ENCODE measurements at regions not wholly inside any gene's neighbourhood (a gene's known extent, or its start where the extent isn't known, plus 50 kb on each side); places are given as distances from the start of the nearest gene placed in this dataset.

DNA sequence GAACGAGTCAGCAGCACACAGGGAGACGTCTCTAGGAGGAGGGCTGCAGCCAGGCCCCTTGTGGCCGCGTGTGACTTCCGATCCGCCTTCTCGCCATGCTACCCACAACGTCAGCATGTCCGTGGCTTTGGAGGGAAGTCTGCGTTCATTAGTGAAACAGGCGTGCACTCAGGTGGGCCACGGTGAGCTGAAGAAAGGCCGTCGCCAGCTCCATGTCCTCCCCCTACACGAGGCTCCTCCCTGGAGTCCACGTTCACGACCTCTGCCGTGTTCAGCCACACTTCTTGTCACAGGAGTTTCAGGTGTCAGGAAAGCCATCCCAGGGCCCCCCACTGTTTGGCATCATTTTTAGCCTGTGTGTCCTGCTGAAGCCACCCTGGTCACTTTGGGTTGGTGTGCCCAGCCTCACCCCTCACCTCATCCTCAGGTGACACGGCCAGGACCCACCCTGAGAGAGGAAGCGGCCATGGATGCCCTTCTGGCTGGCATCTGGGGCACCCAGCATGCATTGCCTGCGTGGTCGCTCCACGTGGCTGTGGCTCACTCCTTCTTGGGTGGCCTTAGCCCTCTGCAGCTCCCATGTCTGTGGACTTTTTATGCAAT is 310.6 kb upstream of the SHH start:
- Histone ChIP-seq H3K36me3 (ENCODE audit: insufficient read depth, insufficient read length, low read length) (no peaks in the 10 kb centered on the region), H3K27me3 (ENCODE audit: insufficient read depth, insufficient read length) (no peaks in the 10 kb centered on the region), H3K9me3 (ENCODE audit: insufficient read depth, low read length) (no peaks in the 10 kb centered on the region), H3K4me3 (ENCODE audit: insufficient read length, low read depth) (no peak overlapping the region), H3K4me1 (ENCODE audit: insufficient read depth, insufficient read length) (no peaks in the 10 kb centered on the region), H3K9ac (ENCODE audit: insufficient read length, low read depth) (no peak overlapping the region)
- no peak for DNase-seq (ENCODE audit: low read depth, low spot score)
- no peak for TF ChIP-seq YY1 (IDR thresholded peaks at IDR 0.05; ENCODE audit: insufficient read depth, insufficient read length)
- no peak for TF ChIP-seq SUZ12 (IDR thresholded peaks at IDR 0.05; ENCODE audit: extremely low read depth, insufficient read depth, insufficient read length)
- TF ChIP-seq ZNF274 (IDR thresholded peaks at IDR 0.05; ENCODE audit: low read depth, low read length), result no peak

DNA sequence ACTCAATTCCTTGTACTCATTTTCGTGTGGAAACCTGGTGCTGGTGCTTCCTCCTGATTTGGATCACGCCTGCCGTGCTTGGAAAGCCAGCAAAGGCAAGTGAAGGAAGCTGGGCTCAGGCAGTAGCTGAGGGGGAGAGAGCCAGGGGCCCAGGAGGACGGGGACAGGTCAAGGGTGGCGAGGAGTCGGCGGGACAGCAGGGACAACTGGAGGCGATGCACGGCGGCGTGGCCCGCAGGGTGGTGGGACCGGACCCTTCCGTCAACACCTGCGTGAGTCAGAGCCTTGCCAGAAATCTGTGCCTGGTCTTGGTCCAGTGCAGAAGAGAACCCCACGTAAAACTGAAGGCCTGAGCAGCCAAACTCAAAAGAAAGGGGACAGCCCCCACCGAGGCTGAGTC is 309.7 kb upstream of the SHH start:
- Histone ChIP-seq H3K4me1 (ENCODE audit: insufficient read depth, insufficient read length) (no peaks in the 10 kb centered on the region), H3K4me3 (ENCODE audit: insufficient read length, low read depth) (no peak overlapping the region), H3K27me3 (ENCODE audit: insufficient read depth, insufficient read length) (no peaks in the 10 kb centered on the region), H3K9me3 (ENCODE audit: insufficient read depth, low read length) (no peaks in the 10 kb centered on the region), H3K9ac (ENCODE audit: insufficient read length, low read depth) (no peak overlapping the region), H3K36me3 (ENCODE audit: insufficient read depth, insufficient read length, low read length) (no peaks in the 10 kb centered on the region)
- TF ChIP-seq YY1 (IDR thresholded peaks at IDR 0.05; ENCODE audit: insufficient read depth, insufficient read length) (no peak), ZNF274 (IDR thresholded peaks at IDR 0.05; ENCODE audit: low read depth, low read length) (no peak), SUZ12 (IDR thresholded peaks at IDR 0.05; ENCODE audit: extremely low read depth, insufficient read depth, insufficient read length) (no peak)
- DNase-seq (ENCODE audit: low read depth, low spot score), result no peak

DNA sequence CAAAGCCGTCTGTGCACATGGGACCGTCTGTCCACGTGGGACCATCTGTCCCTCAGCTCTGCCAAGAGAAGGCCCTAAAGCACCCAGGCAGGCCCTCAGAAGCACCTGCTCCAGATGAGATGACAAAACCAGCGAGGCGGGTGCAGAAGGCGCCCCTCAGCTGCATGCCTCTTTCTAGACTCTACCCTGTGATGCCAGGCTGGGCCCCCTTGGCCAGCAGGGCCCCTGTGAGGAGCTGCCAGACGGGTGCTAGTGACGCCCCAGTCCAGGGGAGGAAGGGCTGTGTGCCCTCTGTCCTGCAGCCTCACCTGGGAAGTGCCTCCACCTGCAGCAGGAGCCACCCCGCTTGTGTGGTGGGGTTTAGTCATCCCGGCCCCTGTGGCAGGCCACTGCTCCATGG is 309.2 kb upstream of the SHH start:
- DNase-seq (ENCODE audit: low read depth, low spot score), result no peak

DNA sequence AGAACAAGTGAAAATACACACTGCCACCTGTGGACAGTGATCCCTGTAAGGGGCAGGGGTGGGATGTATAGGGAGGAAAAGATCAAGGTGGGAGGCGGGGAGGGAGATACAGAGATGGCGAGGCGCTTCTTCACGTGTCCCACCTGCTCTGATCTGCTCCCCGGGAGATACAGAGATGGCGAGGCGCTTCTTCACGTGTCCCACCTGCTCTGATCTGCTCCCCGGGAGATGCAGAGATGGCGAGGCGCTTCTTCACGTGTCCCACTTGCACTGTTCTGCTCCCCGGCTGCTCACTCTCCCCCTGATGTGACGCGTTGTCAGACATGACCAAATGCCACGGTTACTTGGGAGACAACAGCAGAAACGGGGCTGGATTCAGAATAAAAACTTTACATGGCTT is 308.3 kb upstream of the SHH start:
- DNase-seq (ENCODE audit: low read depth, low spot score), result no peak
- Histone ChIP-seq H3K4me3 (ENCODE audit: insufficient read length, low read depth) (no peak overlapping the region), H3K27me3 (ENCODE audit: insufficient read depth, insufficient read length) (no peaks in the 10 kb centered on the region), H3K9me3 (ENCODE audit: insufficient read depth, low read length) (no peaks in the 10 kb centered on the region), H3K9ac (ENCODE audit: insufficient read length, low read depth) (no peak overlapping the region), H3K36me3 (ENCODE audit: insufficient read depth, insufficient read length, low read length) (no peaks in the 10 kb centered on the region), H3K4me1 (ENCODE audit: insufficient read depth, insufficient read length) (no peaks in the 10 kb centered on the region)
- TF ChIP-seq YY1 (IDR thresholded peaks at IDR 0.05; ENCODE audit: insufficient read depth, insufficient read length) (no peak), SUZ12 (IDR thresholded peaks at IDR 0.05; ENCODE audit: extremely low read depth, insufficient read depth, insufficient read length) (no peak), ZNF274 (IDR thresholded peaks at IDR 0.05; ENCODE audit: low read depth, low read length) (no peak)

More for the DNA sequence above, 309.2 kb upstream of the SHH start:
- no peaks in the 10 kb centered on the region for H3K9me3 ChIP-seq (ENCODE audit: insufficient read depth, low read length)
- H3K36me3 ChIP-seq (ENCODE audit: insufficient read depth, insufficient read length, low read length), result no peaks in the 10 kb centered on the region
- H3K27me3 ChIP-seq (ENCODE audit: insufficient read depth, insufficient read length), result no peaks in the 10 kb centered on the region
- TF ChIP-seq ZNF274 (IDR thresholded peaks at IDR 0.05; ENCODE audit: low read depth, low read length) (no peak), SUZ12 (IDR thresholded peaks at IDR 0.05; ENCODE audit: extremely low read depth, insufficient read depth, insufficient read length) (no peak), YY1 (IDR thresholded peaks at IDR 0.05; ENCODE audit: insufficient read depth, insufficient read length) (no peak)
- no peak overlapping the region for H3K4me3 ChIP-seq (ENCODE audit: insufficient read length, low read depth)
- H3K9ac ChIP-seq (ENCODE audit: insufficient read length, low read depth), result no peak overlapping the region
- H3K4me1 ChIP-seq (ENCODE audit: insufficient read depth, insufficient read length), result no peaks in the 10 kb centered on the region

DNA sequence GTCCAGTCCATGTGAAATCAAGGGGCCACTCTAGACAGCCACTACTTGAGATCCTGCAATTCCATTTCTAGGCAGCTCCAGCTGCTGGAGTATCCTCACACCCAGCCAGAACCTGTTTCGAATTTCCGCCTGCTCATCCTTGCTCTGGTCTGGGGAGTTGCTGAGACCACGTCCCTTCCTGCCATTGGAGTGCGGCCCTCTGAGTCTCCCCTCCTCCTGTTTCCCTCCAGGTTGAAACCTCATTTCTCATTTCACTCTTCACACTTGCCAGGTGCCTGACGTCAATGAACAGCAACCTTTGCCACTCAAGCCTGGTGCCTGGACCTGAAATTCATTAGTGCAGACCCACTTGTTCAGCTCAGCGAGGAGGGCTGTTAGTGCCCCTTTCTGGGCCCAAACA is 307.5 kb upstream of the SHH start:
- H3K4me3 ChIP-seq (ENCODE audit: insufficient read length, low read depth), result no peak overlapping the region
- no peak overlapping the region for H3K9ac ChIP-seq (ENCODE audit: insufficient read length, low read depth)
- no peaks in the 10 kb centered on the region for H3K27me3 ChIP-seq (ENCODE audit: insufficient read depth, insufficient read length)
- no peaks in the 10 kb centered on the region for H3K36me3 ChIP-seq (ENCODE audit: insufficient read depth, insufficient read length, low read length)
- TF ChIP-seq SUZ12 (IDR thresholded peaks at IDR 0.05; ENCODE audit: extremely low read depth, insufficient read depth, insufficient read length) (no peak), YY1 (IDR thresholded peaks at IDR 0.05; ENCODE audit: insufficient read depth, insufficient read length) (no peak), ZNF274 (IDR thresholded peaks at IDR 0.05; ENCODE audit: low read depth, low read length) (no peak)
- DNase-seq (ENCODE audit: low read depth, low spot score), result no peak
- H3K9me3 ChIP-seq (ENCODE audit: insufficient read depth, low read length), result no peaks in the 10 kb centered on the region
- H3K4me1 ChIP-seq (ENCODE audit: insufficient read depth, insufficient read length), result no peaks in the 10 kb centered on the region

DNA sequence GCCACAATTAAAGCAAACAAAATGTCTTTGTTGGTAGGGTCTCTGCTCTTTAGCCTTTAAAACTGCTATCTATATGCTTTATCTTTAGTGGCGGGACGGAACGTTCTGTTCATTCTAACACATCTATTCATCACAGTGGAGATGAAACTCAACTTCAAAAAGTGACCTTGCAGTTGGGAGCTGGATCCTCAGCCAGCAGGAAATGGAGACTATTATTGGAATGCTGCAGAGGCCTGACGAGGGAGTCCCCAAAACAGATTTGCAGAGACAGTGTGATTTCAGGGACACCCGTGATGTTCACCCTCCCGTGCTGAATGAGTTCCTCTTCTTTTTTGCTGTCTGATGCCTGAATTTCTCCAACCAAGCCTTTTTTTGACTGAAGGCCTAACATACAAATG is 306.0 kb upstream of the SHH start:
- Histone ChIP-seq H3K9ac (ENCODE audit: insufficient read length, low read depth) (no peak overlapping the region), H3K27me3 (ENCODE audit: insufficient read depth, insufficient read length) (no peaks in the 10 kb centered on the region), H3K4me1 (ENCODE audit: insufficient read depth, insufficient read length) (no peaks in the 10 kb centered on the region), H3K4me3 (ENCODE audit: insufficient read length, low read depth) (no peak overlapping the region), H3K9me3 (ENCODE audit: insufficient read depth, low read length) (no peaks in the 10 kb centered on the region), H3K36me3 (ENCODE audit: insufficient read depth, insufficient read length, low read length) (no peaks in the 10 kb centered on the region)
- no peak for DNase-seq (ENCODE audit: low read depth, low spot score)
- TF ChIP-seq SUZ12 (IDR thresholded peaks at IDR 0.05; ENCODE audit: extremely low read depth, insufficient read depth, insufficient read length), result no peak
- TF ChIP-seq ZNF274 (IDR thresholded peaks at IDR 0.05; ENCODE audit: low read depth, low read length), result no peak
- TF ChIP-seq YY1 (IDR thresholded peaks at IDR 0.05; ENCODE audit: insufficient read depth, insufficient read length), result no peak

DNA sequence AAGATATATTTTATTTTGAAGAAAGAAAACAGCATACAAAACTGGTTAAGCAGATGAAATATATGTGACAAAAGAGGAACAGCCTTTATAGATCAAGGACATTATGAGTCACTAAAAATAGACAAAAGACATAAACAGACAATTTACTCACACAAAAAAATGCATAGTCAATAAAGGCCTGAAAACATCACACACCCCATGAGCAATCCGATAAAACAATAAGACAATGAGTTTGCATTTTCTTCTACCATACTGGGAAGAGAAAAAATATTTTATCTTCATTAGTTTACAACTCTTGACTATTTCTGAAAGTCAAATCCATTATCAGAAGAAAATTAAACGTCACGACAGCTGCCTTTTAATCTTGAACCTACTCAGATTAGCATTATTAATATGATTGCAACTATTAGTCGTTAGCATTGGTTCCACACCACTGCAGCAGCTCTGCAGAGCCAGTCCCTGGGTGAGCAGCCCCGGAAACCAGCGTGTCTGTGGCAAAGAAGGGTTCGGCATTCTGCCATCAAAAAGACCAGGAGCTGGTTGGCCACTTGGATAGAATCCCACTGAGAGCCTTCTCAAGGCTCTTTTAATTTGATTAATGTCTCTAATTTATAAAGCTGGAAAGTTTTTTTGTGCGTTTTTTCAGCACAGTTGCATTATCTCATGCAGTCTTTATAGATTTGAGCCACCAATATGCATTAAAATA is 305.4 kb upstream of the SHH start:
- Histone ChIP-seq H3K4me3 (ENCODE audit: insufficient read length, low read depth) (no peak overlapping the region), H3K36me3 (ENCODE audit: insufficient read depth, insufficient read length, low read length) (no peaks in the 10 kb centered on the region), H3K27me3 (ENCODE audit: insufficient read depth, insufficient read length) (no peaks in the 10 kb centered on the region), H3K9ac (ENCODE audit: insufficient read length, low read depth) (no peak overlapping the region), H3K9me3 (ENCODE audit: insufficient read depth, low read length) (no peaks in the 10 kb centered on the region), H3K4me1 (ENCODE audit: insufficient read depth, insufficient read length) (no peaks in the 10 kb centered on the region)
- DNase-seq (ENCODE audit: low read depth, low spot score), result no peak
- no peak for TF ChIP-seq YY1 (IDR thresholded peaks at IDR 0.05; ENCODE audit: insufficient read depth, insufficient read length)
- no peak for TF ChIP-seq SUZ12 (IDR thresholded peaks at IDR 0.05; ENCODE audit: extremely low read depth, insufficient read depth, insufficient read length)
- TF ChIP-seq ZNF274 (IDR thresholded peaks at IDR 0.05; ENCODE audit: low read depth, low read length), result no peak
